ENCODE measurements at regions not wholly inside any gene's neighbourhood (a gene's known extent, or its start where the extent isn't known, plus 50 kb on each side); places are given as distances from the start of the nearest gene placed in this dataset.

- DNase-seq = no peak
- Mint-ChIP-seq H3K4me3 (no peak overlapping the region), H3K36me3 (ENCODE audit: low read depth) (no peaks in the 10 kb centered on the region), H3K27me3 (ENCODE audit: insufficient read depth) (peaks cover 1% of the 10 kb centered on the region), H3K27ac (no peak overlapping the region), H3K9me3 (no peaks in the 10 kb centered on the region; the same call in 1 of the 2 replicates), H3K4me1 (ENCODE audit: low read depth) (peaks cover 20% of the 10 kb centered on the region)
- no peak for TF ChIP-seq CTCF (IDR thresholded peaks at IDR 0.05)
Observed at GRCh38 chr11:27250867-27251665, 111.9 kb downstream of the CCDC34 start.

- Mint-ChIP-seq H3K4me3 (no peak overlapping the region), H3K9me3 (no peaks in the 10 kb centered on the region), H3K27ac (no peak overlapping the region), H3K36me3 (ENCODE audit: low read depth) (no peaks in the 10 kb centered on the region), H3K27me3 (ENCODE audit: insufficient read depth) (peaks cover 1% of the 10 kb centered on the region), H3K4me1 (ENCODE audit: low read depth) (no peaks in the 10 kb centered on the region)
- no peak for TF ChIP-seq CTCF (IDR thresholded peaks at IDR 0.05)
- DNase-seq = no peak
Observed at GRCh38 chr11:27248576-27249509, 114.2 kb downstream of the CCDC34 start.

GRCh38 chr11:27247660-27248059 lies 115.4 kb downstream of the CCDC34 start:
- no peaks in the 10 kb centered on the region for H3K9me3 Mint-ChIP-seq
- H3K4me1 Mint-ChIP-seq (ENCODE audit: low read depth) = peaks cover 8% of the 10 kb centered on the region
- no peak for DNase-seq
- H3K27ac Mint-ChIP-seq = no peak overlapping the region
- H3K36me3 Mint-ChIP-seq (ENCODE audit: low read depth) = no peaks in the 10 kb centered on the region
- no peak overlapping the region for H3K4me3 Mint-ChIP-seq
- H3K27me3 Mint-ChIP-seq (ENCODE audit: insufficient read depth) = no peaks in the 10 kb centered on the region; the same call in 1 of the 2 replicates
- no peak for TF ChIP-seq CTCF (IDR thresholded peaks at IDR 0.05)

GRCh38 chr11:27246925-27247324 lies 116.1 kb downstream of the CCDC34 start:
- no peaks in the 10 kb centered on the region for H3K9me3 Mint-ChIP-seq
- H3K4me3 Mint-ChIP-seq = no peak overlapping the region
- no peak overlapping the region for H3K27ac Mint-ChIP-seq
- TF ChIP-seq CTCF (IDR thresholded peaks at IDR 0.05) = no peak
- H3K27me3 Mint-ChIP-seq (ENCODE audit: insufficient read depth) = no peaks in the 10 kb centered on the region; the same call in 1 of the 2 replicates
- no peaks in the 10 kb centered on the region for H3K36me3 Mint-ChIP-seq (ENCODE audit: low read depth)
- no peak for DNase-seq
- H3K4me1 Mint-ChIP-seq (ENCODE audit: low read depth) = peaks cover 15% of the 10 kb centered on the region

GRCh38 chr11:27244900-27245299 lies 118.1 kb downstream of the CCDC34 start:
- TF ChIP-seq CTCF (IDR thresholded peaks at IDR 0.05) = no peak
- no peaks in the 10 kb centered on the region for H3K27me3 Mint-ChIP-seq (ENCODE audit: insufficient read depth)
- no peaks in the 10 kb centered on the region for H3K36me3 Mint-ChIP-seq (ENCODE audit: low read depth)
- H3K4me3 Mint-ChIP-seq = no peak overlapping the region
- DNase-seq = no peak
- peaks cover 26% of the 10 kb centered on the region for H3K4me1 Mint-ChIP-seq (ENCODE audit: low read depth)
- no peaks in the 10 kb centered on the region for H3K9me3 Mint-ChIP-seq
- H3K27ac Mint-ChIP-seq = no peak overlapping the region
